Umbilical cord (tissue), 1 donor: ENCODE measurements at regions not wholly inside any gene's neighbourhood (a gene's known extent, or its start where the extent isn't known, plus 50 kb on each side); places are given as distances from the start of the nearest gene placed in this dataset.
A peak's percentile ranks its signal among the peaks of the same experiment; 100 is the strongest.
"Not testable (repeated sequence)": the region's sequence is repeated elsewhere in the genome, so short reads cannot be mapped to it uniquely, and the experiment has no call there.

Experiments used
- DNase-seq: peaks from one replicate; pipeline ENCODE4 v3.0.0-alpha.2; 2015; ENCODE audit warnings: low spot score

- no peak for DNase-seq
Measured at GRCh38 chrX:74180716-74181115, 123.3 kb upstream of the ZCCHC13 start.

- DNase-seq: no peak
Measured at GRCh38 chrX:74179990-74180389, 124.0 kb upstream of the ZCCHC13 start.

- DNase-seq: no peak
Measured at GRCh38 chrX:74179499-74179898, 124.5 kb upstream of the ZCCHC13 start.

- peak; percentile 32 for DNase-seq
Measured at GRCh38 chrX:74179071-74179470, 124.9 kb upstream of the ZCCHC13 start.

GRCh38 chrX:74178536-74178935, 125.4 kb upstream of the ZCCHC13 start:
- peak; percentile 5 for DNase-seq

- DNase-seq: no peak
Measured at GRCh38 chrX:74171465-74171864, 132.5 kb upstream of the ZCCHC13 start.

- no peak for DNase-seq
Measured at GRCh38 chrX:74162199-74162598, 141.8 kb upstream of the ZCCHC13 start.

- no peak for DNase-seq
Measured at GRCh38 chrX:74160816-74161215, 143.2 kb upstream of the ZCCHC13 start.

GRCh38 chrX:74160358-74160757, 143.6 kb upstream of the ZCCHC13 start:
- DNase-seq: no peak

GRCh38 chrX:74147439-74147838, 156.5 kb upstream of the ZCCHC13 start:
- DNase-seq: no peak

- no peak for DNase-seq
Measured at GRCh38 chrX:74138943-74139342, 165.0 kb upstream of the ZCCHC13 start.

- DNase-seq: peak; percentile 63
Measured at GRCh38 chrX:74133156-74133796, 170.7 kb upstream of the ZCCHC13 start.

- DNase-seq: no peak
Measured at GRCh38 chrX:74132280-74132679, 171.7 kb upstream of the ZCCHC13 start.

- no peak for DNase-seq
Measured at GRCh38 chrX:74119016-74119910, 184.7 kb upstream of the ZCCHC13 start.

- peak; percentile 30 for DNase-seq
Measured at GRCh38 chrX:74117962-74118902, 185.7 kb upstream of the ZCCHC13 start.

GRCh38 chrX:74111245-74111644, 192.7 kb upstream of the ZCCHC13 start:
- no peak for DNase-seq

GRCh38 chrX:74107666-74108065, 196.3 kb upstream of the ZCCHC13 start:
- DNase-seq: no peak

GRCh38 chrX:74104356-74105015, 199.5 kb upstream of the ZCCHC13 start:
- DNase-seq: no peak

GRCh38 chrX:74098407-74098806, 205.6 kb upstream of the ZCCHC13 start:
- DNase-seq: not testable (repeated sequence)

- DNase-seq: no peak
Measured at GRCh38 chrX:74090049-74090448, 213.9 kb upstream of the ZCCHC13 start.

GRCh38 chrX:74085642-74086236, 218.2 kb upstream of the ZCCHC13 start:
- DNase-seq: no peak
